NCI-H526 treated with DMSO at 0.1 percent for 48 hours (cell line): ENCODE measurements at regions not wholly inside any gene's neighbourhood (a gene's known extent, or its start where the extent isn't known, plus 50 kb on each side); places are given as distances from the start of the nearest gene placed in this dataset.
A peak's percentile ranks its signal among the peaks of the same experiment; 100 is the strongest.
"Not testable (repeated sequence)": the region's sequence is repeated elsewhere in the genome, so short reads cannot be mapped to it uniquely, and the experiment has no call there.

ENCODE experiments used
- DNase-seq: peaks from one replicate; lab custom pipeline; 2025; lab: John Stamatoyannopoulos, UW

DNA sequence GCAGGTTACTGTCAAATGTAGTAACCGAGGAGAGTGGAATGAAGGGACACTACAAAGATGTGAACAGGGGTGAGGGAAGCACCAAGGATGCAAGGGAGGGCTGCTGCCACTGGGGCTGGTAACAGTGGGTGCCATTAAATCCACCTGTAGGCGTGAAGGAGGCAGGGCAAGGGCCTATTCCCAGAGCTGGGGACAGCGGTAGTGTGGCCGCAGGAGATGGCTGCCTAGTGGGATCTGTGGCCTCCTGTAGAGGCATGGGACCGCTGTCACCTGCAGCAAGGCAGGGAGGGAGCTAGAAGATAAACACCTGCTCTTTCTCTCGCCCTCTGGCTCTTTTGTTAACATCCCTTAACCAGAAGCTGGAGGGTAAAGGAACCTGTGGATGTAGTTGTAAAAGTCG is 80.5 kb upstream of the CNIH3 start:
- no peak for DNase-seq

DNA sequence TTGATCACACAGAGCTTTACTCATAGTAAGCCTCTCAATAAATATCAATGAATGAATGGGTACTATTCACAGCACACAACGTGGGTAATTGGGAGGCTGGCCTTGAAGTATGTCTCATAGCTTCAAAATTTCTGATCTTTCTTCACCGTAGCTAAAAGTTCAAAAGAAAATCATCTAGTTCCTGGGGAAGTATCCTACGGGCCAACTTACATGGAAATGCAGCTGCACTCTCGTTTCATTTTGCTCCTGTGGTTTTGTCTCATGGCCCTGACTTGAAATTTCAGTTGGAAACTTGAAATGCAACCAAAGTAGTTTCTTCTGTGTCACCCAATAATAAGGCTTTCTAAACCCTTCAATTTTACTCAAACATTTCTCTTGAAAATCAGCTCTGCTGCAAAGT is 76.1 kb upstream of the CNIH3 start:
- no peak for DNase-seq

DNA sequence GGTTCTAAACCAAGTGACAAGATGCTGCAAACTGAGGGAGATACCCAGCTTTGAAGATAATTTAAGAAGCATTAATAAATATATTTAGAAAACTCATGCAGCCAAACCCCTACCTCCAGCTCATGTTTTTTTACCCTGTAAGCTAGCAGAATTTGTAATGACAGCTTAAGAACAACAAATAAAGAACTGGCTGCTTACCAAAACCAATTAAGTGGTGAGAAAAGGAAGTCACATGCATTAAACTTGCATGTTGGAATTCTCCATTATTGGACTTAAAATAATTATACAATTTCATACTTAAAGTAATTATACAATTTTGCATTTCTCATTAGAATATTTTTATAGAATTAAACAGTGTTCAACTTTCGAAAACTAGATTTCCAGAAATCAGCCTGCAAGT is 75.6 kb upstream of the CNIH3 start:
- DNase-seq = no peak

DNA sequence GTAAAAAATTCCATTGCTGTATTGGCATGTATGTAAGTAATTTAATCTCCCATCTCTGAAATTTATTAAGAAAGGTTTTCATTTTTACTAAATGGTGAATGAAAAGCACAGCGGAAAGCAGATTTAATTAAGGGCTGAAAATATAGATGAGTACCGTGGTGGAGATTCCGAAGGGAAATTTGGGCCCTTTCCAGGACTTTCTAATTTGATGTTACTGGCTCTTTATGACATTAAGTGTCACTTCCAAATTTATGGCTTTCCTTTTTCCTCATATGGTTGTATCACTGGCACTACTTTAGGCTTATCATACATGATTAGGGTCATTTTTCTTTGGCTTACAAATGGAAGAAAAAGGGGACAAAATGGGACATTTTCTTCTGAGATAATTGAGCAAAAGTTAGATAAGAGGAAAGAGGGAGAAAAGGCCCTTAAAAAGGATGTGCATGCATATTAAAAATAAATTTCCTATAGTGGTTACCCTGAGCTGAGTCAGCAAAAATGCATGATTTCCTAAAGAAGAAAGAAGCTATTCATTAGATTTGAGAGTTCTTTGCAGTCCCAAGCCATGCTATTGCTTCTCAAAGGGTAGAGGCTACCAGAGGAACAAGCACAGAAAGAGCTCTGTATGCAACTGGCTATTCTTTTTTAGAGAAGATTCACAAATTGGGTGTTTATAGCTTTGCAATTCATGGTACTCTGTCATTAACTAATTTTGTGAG is 74.9 kb upstream of the CNIH3 start:
- DNase-seq = no peak

DNA sequence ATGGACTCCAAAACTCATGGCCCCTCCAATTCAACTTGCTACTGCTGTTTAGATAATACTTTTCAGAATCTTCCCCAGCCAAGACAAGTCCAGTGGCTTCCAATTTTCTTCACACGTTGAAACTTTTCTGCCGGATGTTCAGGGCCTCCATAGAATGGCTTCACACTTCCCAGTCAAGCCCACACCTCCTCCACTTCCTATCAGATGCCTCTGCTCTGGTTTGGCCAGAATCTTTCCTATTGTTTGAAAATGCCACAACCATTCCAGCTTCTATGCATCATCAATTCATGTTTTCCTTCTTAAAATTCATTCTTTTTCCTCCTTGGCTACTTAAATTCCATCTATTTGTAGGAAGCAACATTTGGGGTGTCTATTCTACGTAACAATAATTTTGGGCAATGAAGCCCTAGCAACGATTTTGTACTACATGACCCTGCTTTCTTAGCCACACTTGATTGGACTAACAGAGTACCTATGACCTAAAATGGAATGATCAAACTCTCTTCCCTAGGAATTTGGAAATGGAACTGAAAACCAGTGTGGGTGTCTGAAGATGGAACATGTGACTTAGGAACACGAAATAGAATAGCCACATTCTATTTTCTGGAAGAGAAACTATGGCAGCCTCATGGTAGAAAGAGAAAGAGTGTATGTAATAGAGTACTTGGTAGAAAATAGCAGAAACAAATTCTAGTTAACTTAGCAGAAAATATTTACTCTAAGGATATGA is 74.1 kb upstream of the CNIH3 start:
- no peak for DNase-seq

DNA sequence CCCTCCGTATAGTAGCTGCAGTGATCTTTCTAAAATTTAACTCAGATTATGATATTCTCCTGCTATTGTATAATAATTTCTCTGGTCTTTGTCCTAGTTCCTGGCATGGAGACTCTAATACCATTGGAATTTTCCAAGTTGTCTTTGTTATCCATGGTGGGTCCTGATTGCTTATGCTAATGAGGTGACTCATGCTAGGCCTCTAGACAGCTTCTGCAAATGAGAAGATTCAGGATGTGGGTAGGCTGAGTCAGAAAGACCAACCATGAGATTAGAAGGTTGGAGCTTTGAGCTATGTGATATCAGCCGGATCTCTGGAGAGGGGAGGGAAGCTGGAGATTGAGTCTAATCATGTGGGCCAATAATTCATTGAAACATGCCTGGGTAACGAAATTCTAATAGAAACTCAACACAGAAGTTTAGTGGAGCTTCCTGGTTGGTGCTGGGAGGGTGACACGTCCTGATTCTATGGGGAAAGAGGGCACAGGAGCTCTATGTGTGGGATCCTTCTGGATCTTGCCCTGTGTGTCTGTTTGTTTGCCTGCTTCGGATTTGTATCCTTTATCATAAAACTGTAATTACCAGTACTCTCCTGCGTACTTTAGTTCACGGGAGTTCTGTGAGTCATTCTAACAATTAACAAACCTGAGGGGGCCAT is 73.2 kb upstream of the CNIH3 start:
- no peak for DNase-seq

DNA sequence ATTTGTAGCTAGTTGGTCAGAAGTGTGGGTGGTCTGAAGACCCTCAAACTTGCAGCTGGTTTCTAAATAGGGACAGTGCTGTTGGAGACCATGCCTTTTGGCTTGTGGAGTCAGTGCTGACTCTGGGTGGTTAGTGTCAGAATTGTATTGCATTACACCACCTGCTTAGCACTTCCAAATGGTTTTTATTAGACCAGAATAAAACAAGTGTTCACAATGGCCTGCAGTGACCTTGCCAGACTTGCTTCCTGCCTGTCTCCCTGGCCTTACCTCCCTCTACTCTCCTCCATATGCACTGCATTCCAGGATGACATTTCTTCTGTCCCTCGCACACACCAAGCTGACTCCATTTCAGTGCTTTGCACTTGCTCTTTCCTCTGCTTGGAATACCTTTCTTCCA is 72.7 kb upstream of the CNIH3 start:
- DNase-seq = no peak

DNA sequence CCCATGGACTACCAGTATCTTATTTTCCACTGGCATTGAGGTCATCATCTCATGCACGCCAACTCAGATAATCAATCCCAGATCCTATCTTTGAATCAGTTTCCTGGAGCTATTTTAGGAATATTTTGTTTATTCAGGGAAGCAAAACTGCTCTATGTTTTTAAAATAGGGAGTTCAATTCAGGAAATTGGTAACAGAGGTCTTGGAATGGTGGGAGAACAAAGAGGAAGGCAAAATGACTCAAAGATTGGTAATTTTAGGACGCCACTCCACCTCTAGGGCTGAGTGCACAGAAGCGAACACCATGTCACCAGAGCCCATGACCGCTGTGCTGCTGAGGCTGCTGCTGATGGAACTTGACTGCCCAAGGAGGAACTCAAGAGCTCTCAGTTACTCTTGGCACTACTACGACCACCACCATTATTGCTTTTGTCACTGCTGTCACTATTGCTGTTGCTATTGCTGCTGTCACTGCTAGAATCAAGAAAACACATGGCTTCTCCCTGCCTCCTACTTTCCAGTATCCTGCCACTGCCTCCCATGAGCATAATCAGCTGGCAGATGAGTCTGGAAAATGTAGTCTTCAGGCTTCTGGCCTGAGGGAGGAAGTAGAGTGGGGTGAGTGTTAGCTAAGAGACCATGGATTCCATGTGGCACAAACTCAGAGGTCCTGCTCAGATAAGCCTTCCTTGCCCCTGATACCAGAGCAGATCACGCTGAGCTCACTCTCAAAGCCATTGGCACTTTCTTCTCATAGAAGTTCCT is 71.6 kb upstream of the CNIH3 start:
- no peak for DNase-seq

DNA sequence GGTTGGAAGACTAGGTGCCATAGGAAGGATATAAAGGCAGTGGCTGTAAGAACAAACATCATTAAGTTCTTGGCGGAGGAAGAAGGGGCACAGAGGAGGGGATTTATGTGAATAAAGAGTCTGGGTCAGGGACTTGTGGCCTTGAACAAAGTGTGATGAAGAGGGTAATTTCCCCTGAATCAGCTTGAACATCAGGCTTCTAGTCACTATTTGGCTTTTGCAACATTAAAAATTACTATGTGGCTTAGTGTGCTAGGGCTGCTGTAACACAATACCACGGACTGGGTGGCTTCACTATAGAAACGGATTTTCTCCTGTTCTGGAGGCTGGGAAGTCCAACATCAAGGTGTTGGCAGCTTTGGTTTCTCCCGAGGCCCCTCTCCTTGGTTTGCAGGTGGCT is 70.5 kb upstream of the CNIH3 start:
- no peak for DNase-seq

DNA sequence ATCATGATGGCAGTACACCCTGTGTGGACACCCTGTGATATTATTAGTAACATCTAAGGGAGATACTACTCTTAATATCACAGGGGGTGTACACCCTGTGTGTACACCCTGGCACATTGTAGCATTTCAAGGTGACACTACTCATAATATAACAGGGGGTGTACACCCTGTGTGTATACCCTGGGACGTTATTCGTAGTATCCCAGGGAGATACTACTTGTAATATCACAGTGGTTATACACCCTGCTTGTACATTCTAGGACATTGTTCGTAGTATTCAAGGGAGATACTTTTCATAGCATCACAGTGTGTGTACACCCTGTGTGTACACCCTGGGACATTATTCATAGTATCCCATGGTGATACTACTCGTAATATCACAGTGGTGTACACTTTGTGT is 67.4 kb upstream of the CNIH3 start:
- no peak for DNase-seq

DNA sequence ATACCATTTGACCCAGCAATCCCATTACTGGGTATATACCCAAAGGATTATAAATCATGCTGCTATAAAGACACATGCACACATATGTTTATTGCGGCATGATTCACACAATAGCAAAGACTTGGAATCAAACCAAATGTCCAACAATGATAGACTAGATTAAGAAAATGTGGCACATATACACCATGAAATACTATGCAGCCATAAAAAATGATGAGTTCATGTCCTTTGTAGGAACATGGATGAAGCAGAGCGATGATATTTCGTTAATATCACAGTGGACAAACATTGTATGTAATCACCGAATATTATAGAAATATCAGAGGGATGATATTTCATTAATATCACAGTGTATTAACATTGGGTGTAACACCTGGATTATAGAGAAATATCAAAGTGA is 64.9 kb upstream of the CNIH3 start:
- DNase-seq = not testable (repeated sequence)

DNA sequence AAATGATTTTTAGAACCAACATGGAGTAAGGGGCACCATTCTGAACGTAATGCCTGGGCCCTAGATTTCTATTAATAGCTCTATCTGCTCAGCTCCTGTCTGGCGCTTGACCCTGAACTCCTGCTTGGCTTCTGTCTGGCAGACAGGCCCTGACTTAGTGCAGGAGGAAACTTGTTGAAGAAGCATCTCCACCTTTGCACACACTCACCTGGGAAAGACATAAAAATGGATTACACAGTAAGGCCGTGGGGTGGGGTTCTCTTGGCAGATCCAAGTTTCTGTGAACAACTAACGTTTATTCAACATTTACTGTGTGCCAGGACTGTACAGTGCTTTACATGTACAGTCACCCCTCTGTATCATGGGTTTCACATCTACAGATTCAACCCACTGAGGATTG is 62.1 kb upstream of the CNIH3 start:
- DNase-seq = no peak

DNA sequence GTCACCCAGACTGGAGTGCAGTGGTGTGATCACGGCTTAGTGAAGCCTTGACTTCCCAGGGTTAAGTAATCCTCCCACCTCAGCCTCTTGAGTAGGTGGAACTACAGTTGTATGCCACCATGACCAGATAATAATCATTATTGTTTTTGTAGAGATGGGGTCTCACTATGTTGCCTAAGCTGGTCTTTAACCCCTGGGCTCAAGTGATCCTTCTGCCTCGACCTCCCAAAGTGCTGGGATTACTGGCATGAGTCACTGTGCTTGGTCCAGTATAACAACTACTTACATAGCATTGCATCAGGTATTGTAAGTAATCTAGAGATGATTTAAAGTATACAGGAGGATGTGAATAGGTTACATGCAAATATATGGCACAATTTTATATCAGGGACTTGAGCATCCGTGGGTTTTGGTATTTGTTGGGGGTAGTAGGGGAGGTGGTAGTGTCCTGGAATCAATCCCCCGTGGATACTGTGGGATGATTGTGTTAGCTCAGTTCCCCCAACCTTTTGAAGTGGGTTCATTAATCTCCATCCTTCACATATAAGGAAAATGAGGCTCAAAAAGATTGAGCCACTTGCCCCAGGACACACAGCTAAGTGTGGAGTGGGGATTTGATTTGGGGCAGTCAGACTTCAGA is 61.4 kb upstream of the CNIH3 start:
- DNase-seq = no peak

DNA sequence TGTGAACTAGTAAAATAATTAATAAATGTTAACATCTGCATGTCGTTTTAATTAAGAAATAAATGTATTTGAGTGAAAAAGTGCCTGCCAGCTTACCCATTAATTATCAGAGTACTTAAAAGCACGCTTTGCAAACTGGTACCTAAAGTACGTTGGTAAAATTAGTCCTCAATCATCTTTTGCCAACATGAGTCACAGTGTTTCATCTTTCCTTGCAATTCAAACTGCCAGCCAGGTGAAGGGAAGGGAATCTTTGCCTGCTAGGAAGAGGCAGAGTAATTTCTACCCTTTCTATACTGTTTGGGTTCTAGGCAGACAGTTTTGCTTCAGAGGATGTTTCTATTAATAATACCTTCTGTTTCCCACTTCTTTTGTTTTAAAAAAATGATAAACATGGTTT is 57.2 kb upstream of the CNIH3 start:
- DNase-seq = no peak

DNA sequence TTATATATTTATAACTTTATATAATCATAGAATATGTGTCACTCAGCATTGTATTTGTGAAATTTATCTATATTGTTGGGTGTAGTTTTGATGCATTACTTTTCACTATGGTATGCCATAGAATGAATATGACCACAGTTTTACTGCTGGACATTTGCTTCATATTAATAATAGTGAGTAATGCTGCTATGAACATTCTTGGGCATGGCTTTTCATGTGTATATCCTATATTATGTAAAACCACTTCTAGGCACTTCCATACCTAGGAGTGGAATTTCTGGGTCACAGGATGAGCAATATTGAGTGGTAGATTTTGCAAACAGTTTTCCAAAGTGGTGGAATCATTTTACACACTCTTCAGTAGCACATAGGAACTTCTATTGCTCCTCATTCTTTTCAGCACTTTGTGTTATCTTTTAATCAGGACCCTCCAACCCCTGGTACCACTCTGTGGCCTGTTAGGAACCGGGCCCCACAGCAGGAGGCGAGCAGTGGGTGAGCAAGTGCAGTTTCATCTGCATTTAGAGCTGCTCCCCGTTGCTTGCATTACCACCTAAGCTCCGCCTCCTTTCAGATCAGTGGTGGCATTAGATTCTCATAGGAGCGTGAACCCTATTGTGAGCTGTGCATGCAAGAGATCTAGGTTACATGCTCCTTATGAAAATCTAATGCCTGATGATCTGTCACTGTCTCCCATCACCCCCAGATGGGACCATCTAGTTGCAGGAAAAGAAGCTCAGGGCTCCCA is 56.0 kb upstream of the CNIH3 start:
- no peak for DNase-seq

DNA sequence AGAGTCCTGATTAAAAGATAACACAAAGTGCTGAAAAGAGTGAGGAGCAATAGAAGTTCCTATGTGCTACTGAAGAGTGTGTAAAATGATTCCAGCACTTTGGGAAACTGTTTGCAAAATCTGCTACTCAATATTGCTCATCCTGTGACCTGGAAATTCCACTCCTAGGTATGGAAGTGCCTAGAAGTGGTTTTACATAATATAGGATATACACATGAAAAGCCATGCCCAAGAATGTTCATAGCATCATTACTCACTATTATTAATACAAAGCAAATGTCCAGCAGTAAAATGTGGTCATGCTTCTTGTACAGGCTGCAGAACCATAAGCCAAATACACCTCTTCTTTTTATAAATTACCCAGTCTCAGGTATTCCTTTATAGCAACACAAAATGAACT is 53.2 kb upstream of the CNIH3 start:
- DNase-seq = not testable (repeated sequence)

DNA sequence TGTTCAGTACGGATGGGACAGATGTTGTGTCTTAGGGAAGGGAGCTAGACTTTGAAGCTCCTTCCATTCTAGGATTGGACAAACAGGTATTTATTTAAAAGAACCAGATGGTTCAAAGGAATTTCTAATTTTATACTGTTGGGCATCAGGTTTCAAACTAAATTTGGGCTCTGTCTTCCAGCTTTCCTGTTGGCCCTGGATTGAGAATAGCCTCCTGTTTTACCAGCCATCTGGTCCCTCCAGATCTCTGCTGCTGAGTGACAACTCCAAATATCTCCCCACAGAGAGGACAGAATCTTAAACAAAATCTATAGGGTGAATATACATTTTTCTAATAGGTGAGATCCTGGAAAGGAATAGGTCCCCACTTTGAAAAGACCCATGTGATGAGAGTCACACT is 52.5 kb upstream of the CNIH3 start:
- DNase-seq = no peak

DNA sequence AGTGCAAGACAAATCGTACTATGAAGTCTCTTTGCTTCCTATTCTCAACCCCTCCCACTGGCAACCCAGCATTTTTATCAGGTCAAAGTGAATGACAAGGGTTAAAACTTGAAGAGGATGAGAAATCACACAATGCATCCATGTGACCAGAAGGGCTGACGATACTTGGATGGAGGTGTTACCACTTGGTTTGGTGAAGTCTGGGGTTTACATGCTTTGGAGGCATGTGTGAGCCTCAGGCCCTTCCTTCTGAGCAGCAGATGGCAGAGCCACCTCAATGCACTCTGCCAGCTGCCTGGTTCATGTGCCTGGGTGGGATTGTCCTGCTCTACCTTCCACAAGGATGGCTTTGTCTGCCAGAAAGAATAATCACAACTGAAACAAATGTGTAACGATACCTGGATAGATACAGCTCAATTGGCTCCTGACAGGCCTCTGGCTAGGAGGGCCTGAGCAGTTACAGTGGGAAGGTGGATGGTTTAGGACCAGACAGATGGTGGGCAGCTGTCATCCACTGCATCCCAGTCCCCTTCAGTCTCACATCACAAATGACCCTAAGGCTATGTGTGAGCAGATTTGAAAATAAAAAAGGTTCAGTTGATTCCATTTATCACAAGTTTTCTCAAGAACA is 51.5 kb upstream of the CNIH3 start:
- DNase-seq = no peak

DNA sequence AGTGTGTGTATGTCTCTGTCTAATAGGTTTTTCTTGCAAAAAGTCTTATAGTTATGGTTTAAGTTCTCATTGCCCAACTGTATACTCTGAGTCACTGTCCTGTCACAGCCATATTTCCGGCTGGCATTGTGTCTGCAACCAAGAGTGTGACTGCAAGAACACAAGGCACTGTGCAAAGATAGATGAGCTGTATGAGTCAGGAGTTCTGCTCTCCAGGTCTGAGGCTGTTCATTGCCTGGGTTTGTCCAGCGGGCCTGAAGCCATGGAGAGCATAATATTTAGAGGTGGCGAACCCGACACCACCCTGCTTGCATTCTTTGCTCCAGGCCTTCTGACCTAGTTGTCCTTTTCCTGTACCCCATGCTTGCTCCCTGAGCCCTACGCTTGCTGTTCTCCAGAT is 50.9 kb upstream of the CNIH3 start:
- no peak for DNase-seq

DNA sequence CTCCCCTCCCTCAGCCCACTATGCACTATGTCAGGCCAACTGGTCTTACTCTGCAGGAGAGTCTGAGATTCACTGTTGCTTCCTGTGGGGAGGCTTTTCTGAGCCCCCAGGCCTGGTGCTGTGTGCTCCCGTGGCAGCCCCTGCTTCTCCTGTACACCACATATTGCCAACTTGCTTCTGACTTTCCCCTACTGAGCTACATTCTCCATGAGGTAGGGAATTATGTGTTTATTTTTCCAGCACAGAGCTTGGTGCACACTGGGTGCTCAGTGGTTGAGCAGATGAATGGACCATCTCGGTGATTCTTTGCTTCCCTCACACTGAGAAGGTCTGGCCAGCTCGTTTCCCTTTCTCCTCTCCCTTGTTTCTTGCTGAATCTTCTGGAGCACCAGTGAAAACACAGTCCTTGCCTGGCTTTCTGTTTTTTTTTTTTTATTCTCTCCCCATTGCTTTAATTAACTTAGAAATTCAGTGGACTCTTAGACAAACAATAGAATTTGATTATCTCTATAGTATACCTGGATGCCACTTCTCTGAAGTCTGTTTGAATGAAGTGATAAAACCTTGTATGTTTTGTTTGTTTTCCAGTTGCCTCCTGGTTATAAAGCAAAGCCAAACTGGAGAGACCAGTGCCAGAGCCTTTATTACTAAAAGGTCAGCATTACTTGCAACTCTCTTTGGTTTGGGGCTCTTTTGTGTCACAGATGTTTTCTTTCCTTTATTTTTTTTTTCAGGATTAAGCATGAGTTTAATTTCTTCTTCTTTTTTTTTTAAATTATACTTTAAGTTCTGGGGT is 50.3 kb upstream of the CNIH3 start:
- peak; percentile 52 for DNase-seq
